Keratinocyte (primary cell): ENCODE measurements at regions not wholly inside any gene's neighbourhood (a gene's known extent, or its start where the extent isn't known, plus 50 kb on each side); places are given as distances from the start of the nearest gene placed in this dataset.

ENCODE experiments used
- CTCF ChIP-seq, 3 experiments: IDR thresholded peaks in 1 of 3; conservative IDR thresholded peaks in 1 of 3; optimal IDR thresholded peaks in 1 of 3; 2 replicates in 2 of 3; 3 replicates in 1 of 3; pipeline versions ENCODE3 to v1.5.1; 2011; ENCODE audit warnings: low read length in 3 of 3, mild to moderate bottlenecking in 3 of 3, moderate library complexity in 2 of 3, control low read depth in 1 of 3, inconsistent platforms in 1 of 3; ENCODE audit not compliant: insufficient read depth in 2 of 3; ENCODE audit errors: extremely low read depth in 1 of 3
- EZH2 ChIP-seq: IDR thresholded peaks from one replicate; pipeline ENCODE4 v1.6.1; 2012; ENCODE audit warnings: inconsistent platforms, mild to moderate bottlenecking, low read length, moderate library complexity

GRCh38 chr11:87832211-87832610 lies 343.0 kb downstream of the RAB38 start:
- TF ChIP-seq CTCF (optimal IDR thresholded peaks at IDR 0.05 in 1 of 3, IDR thresholded peaks at IDR 0.05 in 1 of 3, conservative IDR thresholded peaks at IDR 0.05 in 1 of 3; ENCODE audit: extremely low read depth in 1 of 3, insufficient read depth in 2 of 3, low read length in 3 of 3) (no peak), EZH2 (no peak)
